GM12878 (cell line): ENCODE measurements at regions not wholly inside any gene's neighbourhood (a gene's known extent, or its start where the extent isn't known, plus 50 kb on each side); places are given as distances from the start of the nearest gene placed in this dataset.

Experiments used
- EP300 ChIP-seq, 2 experiments: fragments of 150-350 bp in 1 of 2; IDR thresholded peaks; 2 replicates each; pipeline ENCODE4 v1.6.1; 2011 to 2012; ENCODE audit warnings: low read depth in 2 of 2, low read length in 2 of 2, borderline replicate concordance in 1 of 2, improper control_type of control experiment in 1 of 2, inconsistent platforms in 1 of 2; ENCODE audit not compliant: control insufficient read depth in 1 of 2
- IKZF2 ChIP-seq, 2 experiments: fragments of 450-650 bp; IDR thresholded peaks; 2 replicates each; pipeline ENCODE4 v1.6.1; 2017; ENCODE audit warnings: mild to moderate bottlenecking in 2 of 2, moderate library complexity in 2 of 2
- SIN3A ChIP-seq: IDR thresholded peaks from 2 replicates; pipeline ENCODE4 v1.6.1; 2012; ENCODE audit warnings: low read depth, low read length, improper control_type of control experiment
- SMARCA5 ChIP-seq: fragments of 450-650 bp; IDR thresholded peaks from 2 replicates; pipeline ENCODE4 v1.6.1; 2017; ENCODE audit warnings: mild to moderate bottlenecking
- SP1 ChIP-seq: IDR thresholded peaks from one replicate; pipeline ENCODE4 v1.6.1; 2011; ENCODE audit warnings: low read depth, low read length
- TF ChIP-seq, protein P1 (sequence below): IDR thresholded peaks from 2 replicates; pipeline ENCODE4 v1.6.1; 2012; ENCODE audit warnings: low read depth, low read length, improper control_type of control experiment
- TF ChIP-seq, protein P2 (sequence below): IDR thresholded peaks from 2 replicates; pipeline ENCODE4 v1.6.1; 2012; ENCODE audit warnings: improper control_type of control experiment, low read depth, low read length; ENCODE audit not compliant: insufficient replicate concordance

DNA sequence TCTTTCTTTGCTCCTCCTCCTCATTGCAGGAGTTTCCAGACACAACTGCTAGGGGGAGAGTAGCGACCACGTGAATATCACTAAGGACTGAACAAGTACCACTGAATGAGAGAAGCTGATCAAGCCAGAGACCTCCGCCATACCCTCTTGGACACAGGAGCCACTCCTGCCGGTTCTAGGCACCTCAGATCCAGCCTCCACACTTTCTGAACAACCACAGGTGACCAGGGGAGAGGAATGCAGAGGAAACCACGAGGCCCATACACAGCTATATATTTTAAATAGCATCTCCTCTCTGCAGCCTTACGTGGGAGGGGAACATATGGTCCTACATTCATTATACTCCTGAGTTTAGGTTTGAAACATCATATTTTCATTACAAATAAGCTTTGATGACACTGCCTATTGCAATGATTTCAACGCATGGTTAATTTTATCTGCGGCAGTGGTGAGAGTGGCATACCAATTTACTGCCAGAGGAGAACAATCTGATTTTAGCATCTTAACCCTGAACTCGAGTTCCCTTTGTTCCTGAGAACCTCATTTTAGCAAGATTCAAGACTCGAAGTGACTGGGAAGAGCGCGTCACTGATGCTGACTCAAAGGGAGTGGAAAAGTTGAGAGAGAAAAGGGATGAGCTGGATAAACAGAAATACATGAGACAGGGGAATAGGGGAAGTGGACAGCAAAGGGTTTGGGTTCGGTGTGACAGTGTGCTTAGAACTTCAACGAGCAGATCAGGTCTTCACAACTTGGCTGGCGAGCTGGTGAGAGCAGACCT, 231.7 kb upstream of the PPARGC1A start (continued):
- TF ChIP-seq SP1 (no peak), EP300 (IDR thresholded peaks at IDR 0.05; ENCODE audit: borderline replicate concordance in 1 of 2, control insufficient read depth in 1 of 2, low read depth in 2 of 2, low read length in 2 of 2) (no peak), IKZF2 (IDR thresholded peaks at IDR 0.05) (no peak), SMARCA5 (no peak), SIN3A (no peak)
- TF ChIP-seq, protein P1, sequence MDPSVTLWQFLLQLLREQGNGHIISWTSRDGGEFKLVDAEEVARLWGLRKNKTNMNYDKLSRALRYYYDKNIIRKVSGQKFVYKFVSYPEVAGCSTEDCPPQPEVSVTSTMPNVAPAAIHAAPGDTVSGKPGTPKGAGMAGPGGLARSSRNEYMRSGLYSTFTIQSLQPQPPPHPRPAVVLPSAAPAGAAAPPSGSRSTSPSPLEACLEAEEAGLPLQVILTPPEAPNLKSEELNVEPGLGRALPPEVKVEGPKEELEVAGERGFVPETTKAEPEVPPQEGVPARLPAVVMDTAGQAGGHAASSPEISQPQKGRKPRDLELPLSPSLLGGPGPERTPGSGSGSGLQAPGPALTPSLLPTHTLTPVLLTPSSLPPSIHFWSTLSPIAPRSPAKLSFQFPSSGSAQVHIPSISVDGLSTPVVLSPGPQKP, result no peak
- TF ChIP-seq, protein P2, sequence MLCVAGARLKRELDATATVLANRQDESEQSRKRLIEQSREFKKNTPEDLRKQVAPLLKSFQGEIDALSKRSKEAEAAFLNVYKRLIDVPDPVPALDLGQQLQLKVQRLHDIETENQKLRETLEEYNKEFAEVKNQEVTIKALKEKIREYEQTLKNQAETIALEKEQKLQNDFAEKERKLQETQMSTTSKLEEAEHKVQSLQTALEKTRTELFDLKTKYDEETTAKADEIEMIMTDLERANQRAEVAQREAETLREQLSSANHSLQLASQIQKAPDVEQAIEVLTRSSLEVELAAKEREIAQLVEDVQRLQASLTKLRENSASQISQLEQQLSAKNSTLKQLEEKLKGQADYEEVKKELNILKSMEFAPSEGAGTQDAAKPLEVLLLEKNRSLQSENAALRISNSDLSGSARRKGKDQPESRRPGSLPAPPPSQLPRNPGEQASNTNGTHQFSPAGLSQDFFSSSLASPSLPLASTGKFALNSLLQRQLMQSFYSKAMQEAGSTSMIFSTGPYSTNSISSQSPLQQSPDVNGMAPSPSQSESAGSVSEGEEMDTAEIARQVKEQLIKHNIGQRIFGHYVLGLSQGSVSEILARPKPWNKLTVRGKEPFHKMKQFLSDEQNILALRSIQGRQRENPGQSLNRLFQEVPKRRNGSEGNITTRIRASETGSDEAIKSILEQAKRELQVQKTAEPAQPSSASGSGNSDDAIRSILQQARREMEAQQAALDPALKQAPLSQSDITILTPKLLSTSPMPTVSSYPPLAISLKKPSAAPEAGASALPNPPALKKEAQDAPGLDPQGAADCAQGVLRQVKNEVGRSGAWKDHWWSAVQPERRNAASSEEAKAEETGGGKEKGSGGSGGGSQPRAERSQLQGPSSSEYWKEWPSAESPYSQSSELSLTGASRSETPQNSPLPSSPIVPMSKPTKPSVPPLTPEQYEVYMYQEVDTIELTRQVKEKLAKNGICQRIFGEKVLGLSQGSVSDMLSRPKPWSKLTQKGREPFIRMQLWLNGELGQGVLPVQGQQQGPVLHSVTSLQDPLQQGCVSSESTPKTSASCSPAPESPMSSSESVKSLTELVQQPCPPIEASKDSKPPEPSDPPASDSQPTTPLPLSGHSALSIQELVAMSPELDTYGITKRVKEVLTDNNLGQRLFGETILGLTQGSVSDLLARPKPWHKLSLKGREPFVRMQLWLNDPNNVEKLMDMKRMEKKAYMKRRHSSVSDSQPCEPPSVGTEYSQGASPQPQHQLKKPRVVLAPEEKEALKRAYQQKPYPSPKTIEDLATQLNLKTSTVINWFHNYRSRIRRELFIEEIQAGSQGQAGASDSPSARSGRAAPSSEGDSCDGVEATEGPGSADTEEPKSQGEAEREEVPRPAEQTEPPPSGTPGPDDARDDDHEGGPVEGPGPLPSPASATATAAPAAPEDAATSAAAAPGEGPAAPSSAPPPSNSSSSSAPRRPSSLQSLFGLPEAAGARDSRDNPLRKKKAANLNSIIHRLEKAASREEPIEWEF, result no peak
